ENCODE measurements at regions not wholly inside any gene's neighbourhood (a gene's known extent, or its start where the extent isn't known, plus 50 kb on each side); places are given as distances from the start of the nearest gene placed in this dataset.

DNA sequence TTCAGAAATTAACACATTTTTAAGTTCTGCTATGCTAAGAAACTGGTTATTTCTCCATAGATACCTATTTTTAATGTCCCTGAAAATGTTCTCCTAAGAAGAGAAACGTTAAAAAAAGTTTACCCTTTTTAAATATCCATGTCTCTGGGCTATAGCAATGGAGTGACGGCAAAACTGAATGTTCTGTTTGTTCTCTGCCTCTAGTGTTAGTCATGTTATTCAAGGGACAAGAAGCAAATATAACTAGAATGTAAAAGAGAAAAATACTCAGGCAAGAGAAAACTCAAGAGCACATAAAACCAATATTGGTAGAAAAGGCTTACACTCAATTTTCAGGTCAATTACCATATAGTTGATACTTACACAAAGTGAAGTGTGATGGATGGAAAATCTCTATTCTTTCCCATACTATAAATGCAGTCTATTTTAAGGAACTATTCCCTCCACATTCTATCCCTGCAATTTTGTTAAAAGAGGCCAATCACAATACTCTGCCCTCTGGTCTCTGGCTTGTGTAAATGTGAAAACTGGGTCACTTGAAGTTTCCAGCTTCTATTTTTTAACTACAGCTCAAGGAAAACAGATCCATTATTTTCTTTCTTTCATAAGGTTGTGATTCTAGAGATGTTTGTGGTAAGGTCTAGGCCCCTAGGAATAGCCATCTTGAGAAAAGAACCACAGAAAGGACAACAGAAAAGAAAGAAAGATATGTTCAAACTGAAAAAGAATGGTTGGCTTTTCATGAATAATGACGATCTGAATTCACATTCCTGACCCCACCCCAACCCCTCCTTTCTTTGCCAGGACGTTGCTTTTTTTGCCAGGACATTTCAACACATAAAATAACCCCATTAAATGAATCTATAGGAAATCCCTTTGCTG, 200.3 kb upstream of the FAM83B start:
- DNase-seq = no peak

DNA sequence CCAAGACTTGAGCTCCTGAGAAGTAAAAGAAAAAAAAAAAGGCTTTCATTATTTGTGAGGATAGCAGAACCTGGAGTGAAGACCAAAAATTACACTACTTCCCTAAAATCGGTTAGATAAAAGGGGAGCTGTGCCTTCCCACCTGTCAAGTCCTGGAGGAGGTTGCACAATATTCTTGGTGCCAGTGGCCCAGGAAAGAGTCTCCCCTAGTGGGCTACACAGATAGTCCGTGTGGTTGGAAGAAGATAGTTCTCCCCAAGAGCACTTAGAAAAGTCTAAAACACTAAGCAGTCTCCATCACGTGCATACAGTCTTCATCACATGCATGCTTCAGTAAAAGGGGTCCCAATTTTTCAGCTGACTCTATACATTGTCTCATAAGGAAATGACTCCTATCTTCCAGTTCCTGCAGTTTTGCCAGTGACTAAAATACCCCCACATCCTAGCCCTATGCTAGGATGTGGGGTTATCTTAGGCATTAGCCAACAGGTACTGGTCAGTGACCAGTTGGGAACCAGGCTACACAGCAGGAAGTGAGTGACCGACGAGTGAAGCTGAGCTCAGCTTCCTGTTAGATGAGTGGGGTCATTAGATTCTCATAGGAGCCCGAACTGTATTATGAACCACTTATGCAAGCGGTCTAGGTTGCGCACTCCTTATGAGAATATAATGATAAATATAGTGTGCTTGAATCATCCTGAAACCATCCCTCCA, 199.5 kb upstream of the FAM83B start:
- no peak for DNase-seq

- no peak for DNase-seq
Observed at GRCh38 chr6:54654381-54654780, 192.2 kb upstream of the FAM83B start.

- DNase-seq = no peak
Observed at GRCh38 chr6:54655162-54655561, 191.4 kb upstream of the FAM83B start.

- DNase-seq = no peak
Observed at GRCh38 chr6:54665278-54665677, 181.3 kb upstream of the FAM83B start.

GRCh38 chr6:54680531-54680930, 166.0 kb upstream of the FAM83B start:
- DNase-seq = no peak

GRCh38 chr6:54681267-54681666, 165.3 kb upstream of the FAM83B start:
- DNase-seq = no peak

GRCh38 chr6:54681987-54682386, 164.6 kb upstream of the FAM83B start:
- DNase-seq = no peak

DNA sequence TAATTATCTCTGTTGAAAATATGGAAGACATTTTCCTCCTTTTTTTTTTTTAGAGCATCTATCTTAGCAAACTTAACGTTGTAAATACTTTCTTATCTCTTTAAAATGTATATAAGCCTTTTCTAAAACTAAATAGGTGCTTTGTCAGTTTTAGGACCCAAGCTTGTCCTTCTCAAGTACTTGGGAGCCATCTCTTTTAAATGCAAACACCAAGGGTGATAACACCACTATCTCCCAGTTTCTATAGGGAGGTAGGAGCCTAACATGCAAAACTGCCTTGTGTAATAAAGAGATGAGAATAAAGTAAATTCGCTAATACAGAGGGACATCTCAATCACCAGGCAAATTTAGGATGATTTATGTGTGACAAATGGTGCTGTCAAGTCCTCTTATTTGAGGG, 157.0 kb upstream of the FAM83B start:
- DNase-seq = no peak

- no peak for DNase-seq
Observed at GRCh38 chr6:54690596-54690995, 156.0 kb upstream of the FAM83B start.

DNA sequence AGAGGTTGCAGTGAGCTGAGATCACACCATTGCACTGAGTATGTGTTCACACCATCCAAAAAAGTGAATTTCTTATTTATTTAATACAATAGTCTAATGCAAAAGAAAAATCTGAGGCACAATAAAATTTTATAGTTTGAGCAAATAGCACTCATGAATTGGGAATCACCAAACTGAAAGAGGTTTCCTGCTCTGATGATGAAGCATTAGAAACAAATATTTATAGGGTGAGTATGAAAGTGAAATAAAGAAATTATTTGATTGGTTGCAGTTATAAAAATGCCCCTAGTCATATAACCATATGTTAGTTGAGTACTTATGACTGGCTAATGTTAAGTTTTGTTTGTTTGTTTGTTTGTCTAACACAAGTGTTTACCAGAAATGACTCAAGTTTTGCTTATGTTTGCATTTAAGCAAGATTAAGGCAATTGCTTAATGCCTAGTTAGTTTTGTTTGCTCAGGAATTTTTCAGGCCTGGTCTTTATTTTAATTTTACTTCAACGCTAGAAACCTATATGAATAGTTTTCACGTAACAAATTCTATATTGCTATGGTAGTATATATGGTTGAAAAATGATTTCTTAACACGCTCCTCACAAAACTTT, 151.5 kb upstream of the FAM83B start:
- no peak for DNase-seq

DNA sequence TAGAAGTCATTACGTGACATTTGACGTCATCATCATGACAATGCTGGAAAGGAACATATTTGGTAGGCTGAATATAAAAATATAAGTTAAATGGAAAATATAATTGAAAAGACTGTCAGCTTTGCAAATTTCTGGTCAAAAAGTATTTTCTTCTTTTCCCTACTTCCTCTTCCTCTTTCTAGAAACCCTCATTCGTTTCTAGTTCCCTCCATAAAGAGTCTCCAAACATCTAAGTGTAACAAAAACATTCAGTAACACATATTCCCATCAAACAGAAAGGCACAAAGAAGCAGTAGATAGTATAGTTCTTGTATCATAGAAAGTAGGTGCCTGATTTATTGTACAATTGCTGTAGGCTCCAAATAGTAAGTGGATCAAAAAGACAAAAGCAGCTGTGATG, 150.8 kb upstream of the FAM83B start:
- no peak for DNase-seq

DNA sequence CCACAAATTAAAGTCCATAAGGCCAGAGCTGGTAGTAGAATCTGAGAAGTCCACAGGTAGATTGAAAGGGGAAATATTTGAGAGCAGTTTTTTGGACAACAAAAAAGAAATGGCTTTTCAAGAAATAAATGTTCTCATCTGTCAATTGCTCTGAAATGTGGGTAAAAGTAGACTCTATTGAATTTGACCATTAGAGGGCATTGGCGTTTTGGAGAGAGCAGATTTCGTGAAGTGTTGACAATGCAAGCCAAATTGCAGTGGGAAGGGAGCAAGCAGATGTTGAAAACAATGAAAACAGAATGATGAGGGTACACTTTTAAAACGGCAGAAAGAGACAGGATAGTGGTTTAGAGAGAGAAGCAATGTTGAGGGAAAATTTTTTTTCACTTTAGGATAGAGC, 149.1 kb upstream of the FAM83B start:
- DNase-seq = no peak

GRCh38 chr6:54698974-54699373, 147.6 kb upstream of the FAM83B start:
- no peak for DNase-seq

DNA sequence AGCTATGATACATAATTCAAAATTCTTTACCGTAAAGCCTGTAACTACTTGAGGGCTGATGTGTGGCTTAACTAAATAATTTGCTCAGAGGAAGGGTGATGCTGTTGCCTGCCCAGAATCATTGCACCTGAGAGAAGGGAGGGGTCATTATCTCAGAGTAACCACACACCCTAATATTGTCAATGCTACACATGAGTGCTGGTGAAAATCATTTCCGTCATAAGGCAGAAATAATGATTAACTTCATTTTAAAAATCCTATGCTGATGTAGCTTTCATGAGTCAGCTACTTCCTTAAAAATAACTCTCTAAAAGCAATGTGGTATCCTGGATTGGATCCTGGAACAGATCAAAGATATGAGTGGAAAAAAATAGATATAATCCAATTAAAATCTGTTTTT, 146.4 kb upstream of the FAM83B start:
- DNase-seq = no peak

- DNase-seq = no peak
Observed at GRCh38 chr6:54702772-54703171, 143.8 kb upstream of the FAM83B start.

DNA sequence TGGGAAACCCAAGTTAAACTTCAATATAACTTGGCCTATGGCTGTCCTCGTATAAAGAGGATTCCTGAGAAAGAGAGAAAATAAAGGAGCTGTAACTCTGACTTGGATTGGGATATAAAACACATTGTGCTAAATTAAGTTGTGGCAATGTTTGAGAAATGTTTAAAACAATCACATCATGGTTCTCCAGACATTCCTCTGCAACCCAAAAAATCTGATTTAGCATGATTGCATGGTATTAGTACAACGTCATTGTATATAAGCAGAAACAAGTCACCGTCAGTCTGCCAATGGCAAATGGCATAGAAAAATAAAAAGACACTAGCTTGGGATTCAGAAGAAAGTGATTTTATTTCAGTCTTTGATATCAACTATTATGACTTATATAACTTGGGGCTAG, 140.2 kb upstream of the FAM83B start:
- DNase-seq = no peak

DNA sequence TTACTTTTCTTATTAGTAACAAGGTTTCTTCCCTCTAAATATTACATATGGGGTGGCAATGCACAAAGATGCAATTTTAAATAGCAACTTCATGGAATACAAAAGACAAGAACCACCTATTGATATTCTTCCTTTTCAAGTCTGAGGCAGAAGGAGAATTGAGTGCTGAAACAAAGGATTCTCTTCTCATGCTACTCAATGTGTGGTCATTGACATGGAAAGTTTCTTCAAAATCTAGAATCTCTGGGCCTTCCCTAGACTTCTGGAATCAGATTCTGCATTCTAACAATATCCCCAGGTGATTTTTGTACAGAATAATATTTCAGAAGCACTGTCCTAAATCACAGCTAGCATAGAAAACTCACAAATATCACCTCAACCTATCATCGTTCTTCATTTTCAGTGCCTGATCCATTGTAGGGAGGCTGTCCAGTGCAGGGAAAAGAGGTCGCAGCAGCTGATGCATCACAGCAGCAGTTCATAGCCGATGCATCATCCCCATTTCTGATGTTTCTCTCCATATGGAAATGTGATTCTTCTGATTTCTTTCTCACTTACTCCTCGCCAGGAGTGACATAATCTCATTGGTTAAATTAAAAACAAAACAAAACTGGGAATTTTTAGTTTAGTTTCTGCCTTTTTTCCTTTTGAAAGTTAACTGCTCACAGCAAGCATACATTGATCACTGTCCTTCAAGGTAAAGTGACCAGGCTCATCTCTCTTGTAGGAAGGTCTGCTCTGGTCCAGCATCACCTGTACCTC, 139.5 kb upstream of the FAM83B start:
- no peak for DNase-seq

DNA sequence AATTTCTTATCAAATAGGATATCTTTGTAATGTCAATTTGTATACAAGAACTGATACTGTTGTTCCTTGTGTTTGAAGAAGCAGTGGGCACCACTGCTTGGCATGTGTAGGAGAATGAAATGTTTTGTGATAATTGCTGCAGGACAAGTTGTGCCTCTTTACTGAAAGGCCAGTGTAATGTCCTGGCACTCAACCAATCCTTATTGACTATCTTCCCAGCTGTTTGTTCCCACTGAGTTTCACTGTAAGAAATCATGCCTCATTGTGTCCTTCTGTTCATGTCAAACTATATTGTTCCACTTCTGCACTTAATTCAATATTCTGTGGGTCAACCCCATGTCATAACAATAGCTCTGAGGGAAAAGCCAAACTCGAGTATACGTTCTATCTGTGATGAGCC, 136.1 kb upstream of the FAM83B start:
- DNase-seq = no peak

DNA sequence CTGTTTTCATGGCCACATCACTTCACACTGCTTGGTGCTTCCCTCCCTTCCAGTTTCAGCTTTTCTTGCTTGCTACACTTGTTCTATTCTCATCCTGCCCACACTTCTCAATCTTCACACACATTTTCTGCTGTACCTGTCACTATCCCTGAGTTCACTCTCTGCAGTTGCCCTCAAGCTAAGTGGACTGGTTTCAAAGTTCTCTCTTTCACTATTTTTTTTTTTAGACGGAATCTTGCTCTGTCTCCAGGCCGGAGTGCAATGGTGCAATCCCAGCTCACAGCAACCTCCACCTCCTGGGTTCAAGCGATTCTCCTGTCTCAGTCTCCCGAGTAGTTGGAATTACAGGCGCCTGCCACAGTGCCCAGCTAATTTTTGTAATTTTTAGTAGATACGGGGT, 130.6 kb upstream of the FAM83B start:
- DNase-seq = no peak

- DNase-seq = no peak
Observed at GRCh38 chr6:54716877-54717276, 129.7 kb upstream of the FAM83B start.

DNA sequence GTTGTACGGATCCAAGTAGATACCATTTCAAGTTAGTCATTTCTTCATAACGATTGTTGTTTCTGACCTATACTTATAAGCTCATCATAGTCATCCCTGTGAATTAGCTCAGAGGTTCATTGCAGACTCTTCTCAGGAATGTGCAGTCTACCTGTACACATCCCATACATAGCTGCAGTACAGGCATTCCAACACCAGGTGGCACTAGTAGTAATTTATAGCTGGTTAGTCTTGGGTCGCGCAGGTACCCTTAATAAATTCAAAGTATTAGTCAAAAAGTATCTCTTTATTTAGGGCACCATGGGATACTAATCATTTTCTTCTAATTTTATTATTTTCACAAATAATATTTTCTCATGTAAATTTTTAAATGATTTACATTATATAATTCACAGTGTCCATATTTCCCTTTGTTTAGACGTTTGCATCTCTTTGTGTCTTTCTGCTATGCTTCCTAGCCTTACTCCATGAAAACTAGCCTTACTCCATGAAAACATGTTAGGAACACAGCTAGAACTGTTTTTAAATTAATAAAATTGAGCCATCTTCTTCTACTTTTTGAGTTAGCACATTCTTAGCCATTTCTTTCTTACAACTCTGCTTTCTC, 128.6 kb upstream of the FAM83B start:
- peak; percentile 46 to 60 for DNase-seq

- DNase-seq = no peak
Observed at GRCh38 chr6:54718541-54719023, 128.0 kb upstream of the FAM83B start.

Data from stimulated activated CD4-positive, alpha-beta T cell treated with anti-CD3 and anti-CD28 coated beads, Interleukin-2, amount 100 ng/mL, for 48 hours (primary cell).